ENCODE measurements at regions not wholly inside any gene's neighbourhood (a gene's known extent, or its start where the extent isn't known, plus 50 kb on each side); places are given as distances from the start of the nearest gene placed in this dataset.
"Not testable (repeated sequence)": the region's sequence is repeated elsewhere in the genome, so short reads cannot be mapped to it uniquely, and the experiment has no call there.

DNA sequence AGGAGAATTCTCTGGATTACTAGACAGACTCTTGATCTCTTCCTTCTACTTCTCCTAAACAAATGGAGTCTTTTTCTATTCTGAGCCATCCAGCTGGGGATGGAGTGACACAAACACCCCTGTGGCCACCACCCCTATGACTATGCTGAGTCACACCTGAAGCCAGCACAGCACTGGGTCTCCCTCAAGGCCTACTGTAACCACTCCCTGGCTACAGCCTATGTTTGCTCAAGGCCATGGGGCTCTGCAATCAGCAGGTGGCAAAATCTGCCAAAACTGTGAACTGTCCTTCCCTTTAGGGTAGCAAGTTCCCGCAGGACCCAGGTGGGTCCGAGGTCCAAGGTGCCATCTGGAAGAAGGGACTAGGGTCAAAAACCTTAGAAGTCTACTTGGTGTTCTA, 132.3 kb downstream of the TINAG start:
- no peak for DNase-seq

DNA sequence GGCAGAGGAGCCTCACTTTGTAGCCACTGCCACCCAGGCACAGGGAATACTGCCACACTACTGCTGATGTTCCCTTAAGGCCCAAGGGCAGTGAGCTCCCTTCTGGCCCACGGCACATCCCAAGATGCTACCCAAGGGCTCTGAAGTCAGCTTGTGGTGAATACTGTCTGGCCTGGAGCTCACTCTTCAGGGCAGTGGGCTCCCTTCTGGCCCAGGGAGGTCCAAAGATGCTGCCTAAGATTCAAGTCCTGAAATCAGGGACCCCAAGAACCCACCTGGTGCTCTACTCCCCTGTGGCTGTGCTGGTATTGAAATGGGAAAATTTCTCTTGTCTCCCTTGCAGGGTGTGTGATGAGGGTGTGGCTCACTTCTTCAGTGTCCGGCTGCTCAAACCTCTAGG, 132.8 kb downstream of the TINAG start:
- no peak for DNase-seq

DNA sequence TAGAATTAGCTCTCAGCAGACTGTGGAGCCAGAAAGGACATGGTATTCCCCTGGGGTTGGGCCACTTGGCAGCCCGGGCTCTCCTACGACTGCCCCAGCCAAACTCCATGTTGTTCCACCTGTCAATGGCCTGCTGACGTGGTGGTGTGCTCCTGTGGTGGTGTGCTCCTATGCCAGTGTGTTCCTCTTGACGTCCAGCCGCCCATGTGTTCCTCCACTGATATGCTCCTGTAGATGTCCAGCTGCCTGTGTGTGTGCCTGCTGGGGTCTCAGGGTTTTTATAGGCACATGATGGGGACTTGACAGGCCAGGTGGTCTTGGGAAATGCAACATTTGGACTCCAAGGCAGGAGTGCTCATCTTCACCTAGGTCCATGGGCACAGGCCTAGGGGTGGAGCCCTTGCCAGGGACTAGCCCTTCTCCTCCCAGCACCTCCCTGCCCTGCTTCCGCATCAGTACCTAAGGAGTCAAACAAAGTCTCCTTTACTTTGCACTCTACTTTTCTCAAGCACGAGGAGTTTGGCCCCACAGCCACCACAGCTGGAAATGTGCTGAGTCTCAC, 133.5 kb downstream of the TINAG start:
- no peak for DNase-seq

DNA sequence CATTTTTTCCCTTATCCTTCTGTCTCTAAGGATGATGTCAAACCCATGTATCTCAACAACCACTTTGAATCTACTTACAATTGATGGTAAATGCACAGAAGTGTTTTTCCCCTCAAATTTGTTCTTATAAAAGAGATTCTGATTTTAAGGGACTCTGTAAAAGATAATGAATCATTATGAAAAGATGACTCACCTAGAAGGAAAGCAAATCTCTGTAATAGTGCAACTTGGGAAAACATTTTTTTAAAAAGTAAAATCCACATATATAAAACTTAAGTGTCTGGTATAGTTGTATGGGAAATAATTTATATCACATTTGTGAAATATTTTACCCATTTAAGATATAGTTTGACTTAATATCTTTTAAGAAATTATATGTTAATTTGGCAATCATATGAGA, 137.0 kb downstream of the TINAG start:
- DNase-seq, result no peak

DNA sequence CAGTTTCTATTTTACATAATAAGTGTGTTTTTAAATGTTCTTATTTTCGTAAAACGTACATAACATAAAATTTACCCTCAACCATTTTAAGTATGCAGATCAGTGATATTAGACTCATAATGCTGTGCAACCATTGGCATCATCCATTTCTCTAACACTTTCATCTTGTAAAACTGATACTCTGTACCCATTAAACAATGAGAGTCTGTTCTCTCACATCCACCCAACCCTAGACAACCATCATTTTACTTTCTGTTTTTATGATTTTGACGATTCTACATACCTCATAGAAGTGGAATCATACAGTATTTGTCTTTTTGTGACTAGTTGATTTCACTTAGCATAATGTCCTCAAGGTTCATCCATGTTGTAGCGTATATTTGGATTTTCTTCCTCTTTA, 140.4 kb downstream of the TINAG start:
- no peak for DNase-seq

DNA sequence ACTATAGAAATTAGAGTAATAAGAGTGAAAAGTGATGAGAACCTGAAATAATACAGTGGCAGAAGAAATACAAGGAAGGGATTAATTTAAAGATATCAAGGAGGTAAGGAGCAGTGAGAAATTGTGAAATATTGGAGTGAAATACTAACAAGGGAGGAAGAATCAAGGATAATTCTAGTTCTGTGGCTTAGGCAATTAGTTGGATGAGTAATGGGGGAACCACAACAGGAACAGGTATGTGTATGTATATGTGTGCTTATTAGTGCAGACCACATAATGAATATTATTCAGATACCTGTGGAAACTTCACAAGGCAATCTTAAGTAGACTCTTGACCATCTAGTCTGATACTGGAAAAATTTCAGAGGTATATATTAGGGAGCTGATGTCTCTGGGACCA, 143.3 kb downstream of the TINAG start:
- no peak for DNase-seq

DNA sequence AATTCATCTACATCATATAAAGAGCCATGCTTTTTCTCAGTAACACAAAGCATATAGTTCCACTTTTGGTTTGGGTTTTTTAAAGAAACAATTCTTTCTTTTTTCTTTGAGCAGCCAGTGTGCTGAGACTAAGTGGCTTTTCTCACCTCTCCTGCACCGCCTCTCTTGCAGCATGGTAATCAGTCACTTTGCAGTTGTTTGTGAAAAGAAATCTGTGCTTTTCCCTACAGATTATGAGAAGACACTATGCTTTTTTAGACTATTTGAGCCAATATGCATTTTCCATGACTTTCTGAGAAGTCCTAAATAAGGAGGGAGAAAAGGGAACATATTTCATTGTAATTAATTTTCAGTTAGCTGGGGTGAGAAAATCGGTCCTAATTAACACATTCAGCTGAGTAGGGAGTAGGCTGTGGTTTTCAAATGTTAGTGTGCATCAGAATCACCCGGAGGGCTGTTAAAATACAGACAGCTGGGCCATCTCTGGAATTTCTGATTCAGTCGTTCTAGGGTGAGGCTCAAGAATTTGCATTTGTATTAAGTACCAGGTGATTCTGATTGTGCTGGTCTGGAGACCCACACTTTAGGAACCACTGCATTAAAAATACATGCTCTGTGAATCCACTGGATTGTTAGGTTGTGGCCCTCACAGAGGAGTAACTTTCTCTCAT, 155.2 kb downstream of the TINAG start:
- no peak for DNase-seq

DNA sequence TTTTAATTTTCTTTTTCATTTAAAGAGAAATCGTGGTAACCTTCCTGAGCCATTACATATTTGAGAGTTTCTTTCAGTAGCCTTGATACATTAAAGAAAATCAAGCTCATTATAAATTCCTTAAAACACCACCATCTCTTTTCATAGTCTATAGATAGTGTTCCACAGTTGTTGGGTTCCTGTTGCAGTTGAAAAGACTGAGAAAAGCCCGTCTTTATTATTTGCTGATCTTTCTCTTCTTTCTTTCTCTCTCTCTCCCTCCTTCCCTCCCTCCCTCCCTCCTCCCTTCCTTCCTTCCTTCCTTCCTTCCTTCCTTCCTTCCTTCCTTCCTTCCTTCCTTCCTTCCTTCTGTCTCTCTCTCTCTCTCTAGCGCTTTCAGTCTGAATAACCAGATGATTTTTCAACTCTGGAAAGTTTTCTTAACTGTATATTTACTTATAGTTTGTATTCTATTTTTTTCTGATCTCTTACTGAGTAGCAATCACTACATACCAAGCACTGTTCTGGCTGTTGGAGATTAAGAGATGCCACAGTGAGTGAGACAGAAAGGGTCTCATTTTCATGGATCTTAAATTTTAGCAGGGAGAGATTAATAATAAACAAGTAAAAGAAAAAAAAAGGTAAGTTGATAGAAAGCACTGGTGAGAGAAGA, 157.5 kb downstream of the TINAG start:
- DNase-seq, result no peak

DNA sequence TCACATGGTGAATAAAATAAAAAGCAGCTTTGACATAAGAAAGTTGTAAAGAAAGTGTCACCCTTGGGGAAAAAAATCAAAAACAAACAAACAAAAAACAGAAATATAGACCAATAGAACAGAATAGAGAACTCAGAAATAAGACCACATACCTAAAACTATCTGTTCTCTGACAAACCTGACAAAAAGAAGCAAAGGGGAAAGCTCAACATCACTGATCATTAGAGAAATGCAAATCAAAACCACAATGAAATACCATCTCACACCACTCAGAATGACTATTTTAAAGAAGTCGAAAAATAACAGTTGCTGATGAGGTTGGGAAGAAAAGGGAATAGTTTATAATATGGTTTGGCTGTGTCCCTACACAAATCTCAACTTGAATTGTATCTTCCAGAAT, 159.1 kb downstream of the TINAG start:
- no peak for DNase-seq

DNA sequence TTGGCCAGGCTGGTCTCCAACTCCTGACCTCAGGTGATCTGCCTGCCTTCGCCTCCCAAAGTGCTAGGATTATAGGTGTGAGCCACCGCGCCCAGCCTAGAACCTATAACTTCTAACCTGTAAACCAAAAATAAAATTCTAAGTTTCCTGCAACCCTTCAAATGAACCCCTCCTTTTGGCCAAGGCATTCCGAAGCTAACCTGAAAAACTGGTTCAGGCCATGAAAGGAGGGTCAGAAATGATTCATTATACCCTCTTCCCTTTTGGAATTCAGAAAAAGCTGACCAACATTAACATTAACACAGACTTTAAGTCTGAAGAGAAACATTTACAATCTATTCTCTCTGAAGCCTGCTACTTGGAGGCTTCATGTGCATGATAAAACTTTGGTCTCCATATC, 165.1 kb downstream of the TINAG start:
- DNase-seq, result no peak

DNA sequence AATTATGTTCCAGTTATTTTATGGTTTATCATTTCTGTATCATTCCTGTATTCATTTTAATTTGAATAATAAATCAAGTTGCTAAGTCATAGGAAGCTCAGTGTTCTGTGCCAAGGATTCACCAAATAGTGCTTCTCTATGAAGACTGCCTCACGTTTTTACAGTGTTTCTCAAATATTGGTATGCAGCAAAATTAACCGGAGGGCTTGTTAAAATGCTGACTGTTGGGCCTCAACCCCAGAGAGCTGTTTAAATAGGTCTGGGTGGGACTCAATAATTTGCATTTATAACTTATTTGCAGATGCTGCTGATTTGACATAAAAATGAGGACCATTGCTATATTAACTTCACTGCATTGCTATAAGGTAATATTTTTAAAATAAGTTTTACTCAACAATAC, 166.7 kb downstream of the TINAG start:
- DNase-seq, result no peak

DNA sequence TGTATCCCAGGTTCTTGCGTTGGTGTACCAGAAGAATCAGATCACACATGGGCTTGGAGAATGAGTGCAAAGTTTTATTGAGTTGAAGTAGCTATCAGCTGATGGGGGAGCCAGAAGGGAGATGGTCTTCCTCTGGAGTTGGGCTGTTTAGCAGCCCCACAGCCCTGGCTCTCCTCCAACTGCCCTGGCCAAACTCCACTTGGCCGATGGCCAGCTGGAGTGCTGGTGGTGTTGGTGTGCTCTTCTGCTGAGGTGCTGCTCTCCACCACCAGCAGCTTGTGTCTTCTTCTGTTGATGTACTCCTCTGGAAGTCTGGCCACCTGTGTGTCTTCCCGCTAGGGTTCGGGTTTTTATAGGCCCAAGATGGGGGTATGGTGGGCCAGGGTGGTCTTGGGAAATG, 172.8 kb downstream of the TINAG start:
- DNase-seq, result no peak

DNA sequence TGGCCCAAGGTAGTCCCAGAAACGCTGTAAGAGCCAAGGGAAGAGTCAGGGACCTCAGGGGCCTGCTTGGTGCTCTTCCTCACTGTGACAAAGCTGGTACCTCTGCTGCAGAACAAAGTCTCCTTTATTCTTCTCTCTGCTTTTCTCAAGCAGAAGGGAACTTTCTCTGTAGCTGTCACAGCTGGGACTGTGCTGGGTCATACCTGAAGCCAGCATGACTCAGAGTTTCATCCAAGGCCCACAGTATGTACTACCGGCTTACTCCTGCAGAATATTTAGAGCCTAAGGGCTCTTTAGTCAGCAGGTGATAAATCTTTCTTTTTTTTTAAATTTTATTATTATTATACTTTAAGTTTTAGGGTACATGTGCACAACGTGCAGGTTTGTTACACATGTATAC, 183.2 kb downstream of the TINAG start:
- DNase-seq, result no peak

DNA sequence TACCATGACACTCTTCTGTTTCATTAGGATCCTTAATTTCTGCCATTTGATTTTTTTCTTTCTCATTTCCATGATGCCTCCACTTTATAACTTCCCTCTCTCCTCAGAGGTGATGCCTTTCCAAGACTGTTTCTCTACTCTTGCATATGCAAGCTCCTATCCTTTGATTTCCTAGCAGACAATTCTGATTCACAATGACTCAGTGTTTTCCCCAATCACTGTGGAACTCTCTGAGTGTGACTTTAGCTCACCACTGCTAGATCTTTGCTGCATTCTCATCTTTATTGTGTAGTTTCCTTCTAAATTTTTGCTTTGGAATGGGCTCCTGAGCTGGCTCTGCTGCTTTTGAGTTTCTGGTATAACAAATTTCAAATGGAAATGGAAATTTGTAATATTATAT, 184.9 kb downstream of the TINAG start:
- DNase-seq, result no peak

DNA sequence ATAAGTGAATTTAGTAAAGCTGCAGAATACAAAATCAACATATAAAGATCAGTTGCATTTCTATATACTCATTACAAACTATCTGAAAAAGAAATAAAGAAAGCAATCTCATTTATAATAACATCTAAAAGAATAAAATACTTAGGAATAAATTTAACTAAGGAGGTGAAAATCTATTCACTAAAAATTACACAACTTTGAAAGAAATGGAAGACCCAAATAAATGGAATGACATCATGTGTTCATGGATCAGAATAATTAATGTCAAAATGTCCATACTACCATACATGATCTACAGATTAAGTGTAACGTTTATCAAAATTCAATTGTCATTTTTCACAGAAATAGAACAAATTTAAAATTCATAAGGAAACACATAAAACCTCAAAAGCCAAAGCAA, 194.9 kb downstream of the TINAG start:
- DNase-seq, result no peak

DNA sequence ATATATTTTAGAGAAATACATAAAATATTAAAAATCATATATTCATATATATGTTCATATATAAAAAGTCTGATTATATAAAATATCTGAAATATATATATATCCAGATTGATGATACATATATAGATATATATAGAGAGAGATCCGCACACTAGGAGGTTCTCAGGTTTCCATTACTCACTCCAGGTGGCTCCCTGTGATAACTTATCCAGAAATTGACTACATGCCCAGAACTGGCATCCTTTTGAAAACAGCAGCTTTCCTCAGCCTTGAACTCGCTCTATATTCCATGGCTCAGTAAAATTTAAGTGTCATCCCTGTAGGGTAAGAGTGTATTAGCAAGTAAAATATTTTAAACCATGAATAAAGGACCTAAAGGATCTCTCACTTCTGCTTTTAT, 206.8 kb downstream of the TINAG start:
- DNase-seq, result peak; percentile 86

DNA sequence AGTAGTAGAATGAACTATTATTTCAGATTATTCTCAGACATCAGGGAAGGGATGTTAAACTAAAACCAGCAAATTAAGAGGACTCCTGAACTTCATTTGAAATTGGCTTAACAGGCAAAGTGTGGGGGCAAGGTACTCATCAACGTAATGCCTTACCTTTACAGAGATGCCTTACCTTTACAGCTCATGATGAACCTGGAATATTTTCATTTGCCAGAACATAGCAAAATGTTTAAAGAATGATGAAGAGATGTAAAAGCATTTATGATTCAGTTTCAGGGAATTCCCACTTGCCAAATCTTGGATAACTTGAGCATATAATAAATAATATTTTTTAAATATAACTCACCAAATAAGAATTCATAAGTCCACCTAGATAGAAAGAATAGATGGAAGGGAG, 207.5 kb downstream of the TINAG start:
- peak; percentile 62 for DNase-seq

DNA sequence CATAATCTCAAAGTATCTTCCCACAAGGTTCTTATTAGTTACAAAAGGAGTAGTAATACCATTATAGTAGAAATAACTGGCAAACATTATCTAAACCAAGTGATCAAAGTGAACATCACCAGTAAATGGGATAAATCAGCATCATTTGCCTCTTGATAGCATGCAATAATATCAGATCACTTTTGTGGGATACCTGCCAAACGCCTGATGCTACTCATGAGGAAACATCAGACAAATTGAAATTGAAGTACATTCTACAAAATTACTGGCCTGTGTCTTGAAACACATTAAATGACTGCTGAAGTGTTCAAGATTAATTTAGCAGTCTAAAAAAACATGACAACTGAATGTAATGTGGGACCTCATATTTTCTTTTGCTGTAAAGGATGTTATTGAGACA, 208.1 kb downstream of the TINAG start:
- DNase-seq, result peak; percentile 91

DNA sequence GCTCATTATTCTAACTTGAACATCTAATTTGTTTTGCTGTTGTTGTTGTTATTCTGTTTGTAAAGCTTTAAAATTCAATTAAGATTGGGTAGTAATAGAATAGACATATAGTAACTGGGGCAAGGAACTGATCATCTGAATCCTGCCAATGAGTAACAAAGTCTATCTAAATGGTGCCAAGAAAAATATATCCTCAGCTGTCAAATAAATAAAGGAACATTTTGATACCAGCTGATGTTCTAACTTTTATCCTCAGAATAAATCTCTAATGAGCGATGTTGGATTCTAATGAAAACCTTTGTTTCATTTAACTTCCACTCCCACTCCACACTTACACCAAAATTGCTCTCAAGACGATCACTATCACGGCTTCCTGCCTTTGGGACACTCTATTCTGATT, 210.9 kb downstream of the TINAG start:
- no peak for DNase-seq

DNA sequence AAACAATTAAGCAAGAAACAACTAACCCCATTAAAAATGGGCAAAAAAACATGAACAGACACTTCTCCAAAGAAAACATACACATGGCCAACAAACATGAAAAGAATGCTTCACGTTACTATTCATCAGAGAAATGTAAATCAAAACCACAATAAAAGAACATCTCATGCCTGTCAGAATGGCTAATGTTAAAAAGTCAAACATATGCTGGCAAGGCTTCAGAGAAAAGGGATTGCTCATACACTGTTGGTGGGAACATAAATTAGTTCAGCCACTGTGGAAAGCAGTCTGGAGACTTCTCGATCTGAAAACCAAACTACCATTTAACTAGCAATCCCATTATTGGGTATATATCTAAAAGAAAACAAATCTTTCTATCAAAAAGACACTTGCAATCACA, 217.5 kb downstream of the TINAG start:
- no peak for DNase-seq

DNA sequence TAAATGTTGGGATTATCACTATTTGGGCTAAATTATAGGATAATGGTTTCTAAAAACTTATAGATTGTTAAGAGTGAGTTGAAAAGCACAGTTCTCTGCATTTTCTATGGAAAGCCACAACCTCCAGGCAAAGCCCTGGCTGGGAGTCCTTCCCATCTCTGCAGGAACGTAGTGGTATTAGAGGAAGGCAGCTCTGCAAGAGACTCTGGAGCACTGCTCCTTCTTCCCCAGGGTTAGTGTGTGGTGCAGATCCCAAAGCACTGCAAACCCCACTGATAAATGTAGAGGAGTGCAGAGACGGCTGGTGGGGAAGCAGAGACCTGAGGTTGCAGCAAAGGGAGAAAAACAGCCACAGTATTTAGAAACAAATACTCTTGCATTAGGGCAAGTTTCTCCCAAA, 225.3 kb downstream of the TINAG start:
- DNase-seq, result no peak

DNA sequence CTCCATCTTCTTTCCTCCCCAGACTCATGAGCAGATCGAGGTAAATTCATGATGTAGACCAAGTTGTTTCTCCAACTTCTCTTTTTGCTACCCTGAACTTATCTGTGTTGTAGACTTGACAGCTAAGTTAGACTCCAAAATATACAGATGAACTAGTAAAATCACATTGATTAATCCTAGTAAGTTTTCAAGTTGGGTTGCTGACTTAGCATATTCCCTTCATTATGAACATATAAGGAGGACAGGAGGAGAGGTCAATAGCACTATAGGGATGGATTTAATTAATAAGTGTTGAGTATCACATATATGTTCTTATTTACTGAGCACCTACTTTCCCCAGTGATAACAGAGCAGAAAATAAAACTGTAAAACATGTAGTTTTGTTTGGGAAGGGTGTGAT, 227.3 kb downstream of the TINAG start:
- no peak for DNase-seq

DNA sequence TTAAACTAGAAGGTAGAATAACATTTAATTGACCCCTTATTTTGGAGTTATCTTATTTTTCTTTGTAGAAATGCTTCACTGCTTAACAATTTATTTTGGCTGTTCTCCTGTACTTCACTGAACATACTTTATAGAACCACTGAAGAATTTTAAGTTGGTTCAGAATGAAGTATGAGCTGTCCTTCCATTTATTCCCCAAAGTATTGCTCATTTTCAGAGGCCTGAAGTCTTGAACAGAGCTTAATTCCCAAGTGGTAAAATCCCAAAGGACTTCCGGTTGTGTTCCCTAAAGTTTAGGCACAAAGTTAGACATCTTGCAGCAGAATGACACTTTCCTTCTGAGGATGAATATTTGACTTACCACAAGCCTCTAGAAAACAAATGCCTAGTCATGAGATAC, 233.3 kb downstream of the TINAG start:
- DNase-seq, result no peak

DNA sequence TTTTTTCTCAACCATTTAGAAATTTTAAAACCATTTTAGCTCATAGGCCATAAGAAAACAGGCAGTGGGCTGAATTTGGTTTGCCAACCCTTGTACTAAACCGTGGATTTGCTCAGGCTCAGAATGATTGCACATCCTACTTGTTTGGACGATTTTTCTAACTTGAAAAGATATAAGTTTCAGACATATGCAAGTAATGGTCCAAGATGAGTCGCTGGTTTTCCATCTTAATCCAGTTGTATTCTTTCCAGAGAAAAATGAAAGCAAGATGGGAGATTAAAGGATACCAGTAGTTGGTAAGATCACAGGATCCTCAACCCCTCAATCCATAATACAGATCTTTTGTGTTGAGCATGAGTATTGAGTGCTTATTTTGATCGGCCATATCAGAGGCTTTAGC, 250.9 kb downstream of the TINAG start:
- DNase-seq, result no peak

DNA sequence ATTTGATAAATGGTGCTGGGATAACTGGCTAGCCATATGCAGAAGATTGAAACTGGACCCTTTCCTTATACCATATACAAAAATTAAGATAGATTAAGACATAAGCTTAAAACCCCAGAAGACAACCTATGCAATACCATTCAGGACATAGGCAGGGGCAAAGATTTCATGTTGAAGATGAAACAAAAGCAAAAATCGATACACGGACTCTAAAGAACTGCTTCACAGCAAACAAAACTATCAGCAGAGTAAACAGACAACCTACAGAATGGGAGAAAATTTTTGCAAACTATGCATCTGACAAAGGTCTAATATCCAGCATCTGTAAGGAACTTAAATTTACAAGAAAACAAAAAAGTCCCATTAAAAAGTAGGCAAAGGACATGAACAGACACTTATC, 255.9 kb downstream of the TINAG start:
- DNase-seq, result not testable (repeated sequence)
